ENCODE measurements at regions not wholly inside any gene's neighbourhood (a gene's known extent, or its start where the extent isn't known, plus 50 kb on each side); places are given as distances from the start of the nearest gene placed in this dataset.
"Not testable (repeated sequence)": the region's sequence is repeated elsewhere in the genome, so short reads cannot be mapped to it uniquely, and the experiment has no call there.

GRCh38 chr20:1845163-1845523 is 50.1 kb upstream of the SIRPA start:
- Mint-ChIP-seq H3K27ac (peak overlapping the region; percentile 4 to 53 (median 37)), H3K4me3 (peak overlapping the region in 1 of 4 donors; percentile 74), H3K9me3 (peaks cover 2 to 11% (median 4%) of the 10 kb centered on the region in 3 donors), H3K4me1 (peaks cover 15 to 46% (median 40%) of the 10 kb centered on the region in 3 donors), H3K36me3 (no peaks in the 10 kb centered on the region), H3K27me3 (no peaks in the 10 kb centered on the region)

- Mint-ChIP-seq H3K27me3 (no peaks in the 10 kb centered on the region), H3K27ac (peak overlapping the region; percentile 4 to 78 (median 37)), H3K4me1 (peaks cover 15 to 44% (median 38%) of the 10 kb centered on the region in 3 donors), H3K4me3 (peak overlapping the region in 2 of 4 donors; percentile 19 to 74), H3K36me3 (peaks cover 1% of the 10 kb centered on the region), H3K9me3 (peaks cover 2 to 11% (median 4%) of the 10 kb centered on the region in 3 donors)
These were observed 50.7 kb upstream of the SIRPA start for GRCh38 chr20:1844325-1845162.

- Mint-ChIP-seq H3K4me1 (peaks cover 11 to 32% (median 28%) of the 10 kb centered on the region in 3 donors), H3K9me3 (peaks cover under 1 to 5% (median 3%) of the 10 kb centered on the region in 3 donors), H3K4me3 (no peak overlapping the region), H3K36me3 (peaks cover 1% of the 10 kb centered on the region), H3K27me3 (no peaks in the 10 kb centered on the region), H3K27ac (no peak overlapping the region)
These were observed 52.9 kb upstream of the SIRPA start for GRCh38 chr20:1842281-1842680.

- peaks cover 1% of the 10 kb centered on the region for H3K36me3 Mint-ChIP-seq
- H3K9me3 Mint-ChIP-seq = peaks cover 0 to 1% (median under 1%) of the 10 kb centered on the region in 3 donors
- H3K4me3 Mint-ChIP-seq = peak overlapping the region in 1 of 4 donors; percentile 60
- H3K4me1 Mint-ChIP-seq = peaks cover 8 to 29% (median 28%) of the 10 kb centered on the region in 3 donors
- no peaks in the 10 kb centered on the region for H3K27me3 Mint-ChIP-seq
- H3K27ac Mint-ChIP-seq = no peak overlapping the region
These were observed 53.6 kb upstream of the SIRPA start for GRCh38 chr20:1841554-1842140.

GRCh38 chr20:1840817-1841553 is 54.2 kb upstream of the SIRPA start:
- H3K4me3 Mint-ChIP-seq = no peak overlapping the region
- peaks cover 8 to 26% (median 25%) of the 10 kb centered on the region in 3 donors for H3K4me1 Mint-ChIP-seq
- peaks cover 1% of the 10 kb centered on the region for H3K27me3 Mint-ChIP-seq
- H3K36me3 Mint-ChIP-seq = peaks cover 1% of the 10 kb centered on the region
- no peak overlapping the region for H3K27ac Mint-ChIP-seq
- no peaks in the 10 kb centered on the region for H3K9me3 Mint-ChIP-seq

- not testable (repeated sequence) for H3K27me3 Mint-ChIP-seq, H3K9me3 Mint-ChIP-seq, H3K4me3 Mint-ChIP-seq, H3K36me3 Mint-ChIP-seq, H3K27ac Mint-ChIP-seq
- H3K4me1 Mint-ChIP-seq = peaks cover 3 to 14% (median 14%) of the 10 kb centered on the region in 3 donors
These were observed 55.6 kb upstream of the SIRPA start for GRCh38 chr20:1839376-1840317.

- Mint-ChIP-seq H3K4me3 (peak overlapping the region in 1 of 4 donors; percentile 6), H3K36me3 (peaks cover 1% of the 10 kb centered on the region), H3K4me1 (peaks cover 0 to 8% (median 8%) of the 10 kb centered on the region in 3 donors), H3K9me3 (no peaks in the 10 kb centered on the region), H3K27ac (no peak overlapping the region), H3K27me3 (peaks cover 4% of the 10 kb centered on the region)
These were observed 56.5 kb upstream of the SIRPA start for GRCh38 chr20:1838556-1839279.

GRCh38 chr20:1835186-1836035 is 59.8 kb upstream of the SIRPA start:
- peaks cover 1% of the 10 kb centered on the region for H3K36me3 Mint-ChIP-seq
- H3K9me3 Mint-ChIP-seq = no peaks in the 10 kb centered on the region
- no peak overlapping the region for H3K4me3 Mint-ChIP-seq
- H3K4me1 Mint-ChIP-seq = peaks cover 5 to 10% (median 8%) of the 10 kb centered on the region in 3 donors
- peak overlapping the region in 1 of 3 donors; percentile 82 for H3K27ac Mint-ChIP-seq
- peaks cover 8% of the 10 kb centered on the region for H3K27me3 Mint-ChIP-seq

- H3K36me3 Mint-ChIP-seq = no peaks in the 10 kb centered on the region
- no peaks in the 10 kb centered on the region for H3K9me3 Mint-ChIP-seq
- H3K27ac Mint-ChIP-seq = no peak overlapping the region
- peaks cover 5 to 13% (median 10%) of the 10 kb centered on the region in 3 donors for H3K4me1 Mint-ChIP-seq
- peaks cover 8% of the 10 kb centered on the region for H3K27me3 Mint-ChIP-seq
- H3K4me3 Mint-ChIP-seq = no peak overlapping the region
These were observed 61.2 kb upstream of the SIRPA start for GRCh38 chr20:1833728-1834726.

GRCh38 chr20:1833216-1833615 is 62.0 kb upstream of the SIRPA start:
- H3K4me3 Mint-ChIP-seq = peak overlapping the region in 1 of 4 donors; percentile 37
- no peaks in the 10 kb centered on the region for H3K9me3 Mint-ChIP-seq
- H3K27me3 Mint-ChIP-seq = peaks cover 8% of the 10 kb centered on the region
- H3K27ac Mint-ChIP-seq = no peak overlapping the region
- peaks cover 5 to 17% (median 12%) of the 10 kb centered on the region in 3 donors for H3K4me1 Mint-ChIP-seq
- H3K36me3 Mint-ChIP-seq = no peaks in the 10 kb centered on the region

- peak overlapping the region in 1 of 3 donors; percentile 69 for H3K27ac Mint-ChIP-seq
These were observed 62.6 kb upstream of the SIRPA start for GRCh38 chr20:1832634-1833033.

GRCh38 chr20:1831606-1832005 is 63.6 kb upstream of the SIRPA start:
- Mint-ChIP-seq H3K4me3 (peak overlapping the region in 1 of 4 donors; percentile 63), H3K36me3 (no peaks in the 10 kb centered on the region), H3K27me3 (peaks cover 8% of the 10 kb centered on the region), H3K4me1 (peaks cover 5 to 17% (median 12%) of the 10 kb centered on the region in 3 donors), H3K27ac (peak overlapping the region in 1 of 3 donors; percentile 54), H3K9me3 (no peaks in the 10 kb centered on the region)

More at GRCh38 chr20:1832634-1833033, 62.6 kb upstream of the SIRPA start:
- Mint-ChIP-seq H3K4me1 (peaks cover 5 to 17% (median 12%) of the 10 kb centered on the region in 3 donors), H3K27me3 (peaks cover 8% of the 10 kb centered on the region), H3K4me3 (no peak overlapping the region), H3K36me3 (no peaks in the 10 kb centered on the region), H3K9me3 (no peaks in the 10 kb centered on the region)
